HL-60 (cell line): ENCODE measurements at regions not wholly inside any gene's neighbourhood (a gene's known extent, or its start where the extent isn't known, plus 50 kb on each side); places are given as distances from the start of the nearest gene placed in this dataset.

Experiments used
- CTCF ChIP-seq: IDR thresholded peaks from one replicate; pipeline ENCODE4 v1.5.1; 2011; ENCODE audit warnings: low read length, control low read depth, inconsistent platforms; ENCODE audit not compliant: insufficient read depth
- GABPA ChIP-seq: IDR thresholded peaks from 2 replicates; pipeline ENCODE4 v1.6.1; 2012; ENCODE audit warnings: low read depth
- POLR2AphosphoS5 ChIP-seq: IDR thresholded peaks from 2 replicates; pipeline ENCODE4 v1.6.1; 2012; ENCODE audit warnings: low read depth

- no peak for TF ChIP-seq GABPA
- no peak for TF ChIP-seq POLR2AphosphoS5
- TF ChIP-seq CTCF: no peak
These were observed 194.7 kb downstream of the URI1 start for GRCh38 chr19:30136611-30137195.
